ENCODE measurements at regions not wholly inside any gene's neighbourhood (a gene's known extent, or its start where the extent isn't known, plus 50 kb on each side); places are given as distances from the start of the nearest gene placed in this dataset.
"Not testable (repeated sequence)": the region's sequence is repeated elsewhere in the genome, so short reads cannot be mapped to it uniquely, and the experiment has no call there.

DNA sequence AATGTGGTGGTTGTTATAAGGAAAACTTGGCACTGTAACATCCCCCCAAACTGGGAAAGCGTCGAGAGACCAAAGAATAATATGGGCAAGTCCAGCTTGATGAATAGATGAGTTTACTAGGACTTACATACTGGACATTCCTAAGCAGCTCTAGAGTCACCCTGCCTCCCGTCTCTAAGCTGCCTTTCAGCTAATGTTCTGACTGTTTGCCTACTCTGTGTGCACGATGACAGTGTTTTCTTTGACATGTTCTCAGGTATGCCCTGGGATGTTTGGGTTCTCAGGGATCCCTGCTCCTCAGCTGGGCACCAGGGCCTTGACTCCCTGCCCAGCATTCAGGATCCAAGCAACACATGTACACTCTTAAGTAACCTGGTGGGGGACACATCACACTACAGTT is 87.5 kb downstream of the MRPL57 start:
- H2AFZ ChIP-seq (ENCODE audit: low read length); H3K4me2 ChIP-seq (ENCODE audit: low read depth, low read length); H3K9me3 ChIP-seq (ENCODE audit: low read length); H4K20me1 ChIP-seq (ENCODE audit: insufficient read depth, low read length); DNase-seq (ENCODE audit: low spot score); H3K4me1 ChIP-seq (ENCODE audit: insufficient read depth, low read length); CTCF ChIA-PET (ENCODE audit: low intra/inter-chr PET ratio, low total read pairs); in situ Hi-C loops (cut with HindIII; ENCODE audit: extremely low pct_ligation_motif_present, low pct_unique_long_range_greater_than_20kb); BruUV-seq (replicated peaks); FAIRE-seq; H3K4me3 ChIP-seq (replicated peaks in 1 of 3; ENCODE audit: insufficient read depth in 1 of 3, low read depth in 2 of 3, low read length in 3 of 3); H3K36me3 ChIP-seq (replicated peaks in 1 of 2; ENCODE audit: control insufficient read depth in 1 of 2, insufficient read depth in 2 of 2, low read length in 2 of 2); H3K27me3 ChIP-seq (ENCODE audit: control insufficient read depth in 1 of 2, insufficient read depth in 2 of 2, low read length in 2 of 2); H3K27ac ChIP-seq (ENCODE audit: extremely low read length, insufficient read depth, low read length); H3K79me2 ChIP-seq (ENCODE audit: insufficient read depth, low read length); H3K9ac ChIP-seq (ENCODE audit: insufficient read depth, low read depth, low read length); POLR2A ChIA-PET; intact Hi-C loops (cut with micrococcal nuclease; ENCODE audit: unreplicated experiment): not testable (repeated sequence)
- WGBS (ENCODE audit: low lambda C conversion rate) = 2% methylated on average over 3 of the region's 4 CpGs
- peak; percentile 36; the same call in 1 of the 3 replicates for ATAC-seq

DNA sequence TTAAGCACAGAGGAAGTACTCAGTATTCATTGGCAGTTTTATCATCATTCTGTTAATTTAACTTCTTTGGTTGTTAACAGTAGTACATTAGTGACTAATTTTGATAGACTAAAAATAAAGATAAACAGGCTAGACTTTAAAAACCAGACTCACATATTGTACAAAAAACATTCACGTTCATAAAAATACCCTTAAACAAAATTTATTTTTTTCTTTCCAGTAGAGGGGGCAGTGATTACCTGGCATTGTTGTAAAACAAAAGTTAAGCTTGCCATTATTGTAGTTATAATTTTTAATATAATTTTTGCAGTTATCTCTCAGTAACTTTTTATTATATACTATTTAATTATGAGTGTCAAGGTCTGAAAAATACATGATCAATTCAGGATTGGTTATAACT is 92.0 kb downstream of the MRPL57 start:
- H3K4me1 ChIP-seq (ENCODE audit: insufficient read depth, low read length); intact Hi-C loops (cut with micrococcal nuclease; ENCODE audit: unreplicated experiment); H3K4me2 ChIP-seq (ENCODE audit: low read depth, low read length); ATAC-seq; H3K36me3 ChIP-seq (replicated peaks in 1 of 2; ENCODE audit: control insufficient read depth in 1 of 2, insufficient read depth in 2 of 2, low read length in 2 of 2); DNase-seq (ENCODE audit: low spot score); BruUV-seq (replicated peaks); H3K27me3 ChIP-seq (ENCODE audit: control insufficient read depth in 1 of 2, insufficient read depth in 2 of 2, low read length in 2 of 2); H3K79me2 ChIP-seq (ENCODE audit: insufficient read depth, low read length); in situ Hi-C loops (cut with HindIII; ENCODE audit: extremely low pct_ligation_motif_present, low pct_unique_long_range_greater_than_20kb); H3K27ac ChIP-seq (ENCODE audit: extremely low read length, insufficient read depth, low read length); H2AFZ ChIP-seq (ENCODE audit: low read length); H3K9me3 ChIP-seq (ENCODE audit: low read length); H3K4me3 ChIP-seq (replicated peaks in 1 of 3; ENCODE audit: insufficient read depth in 1 of 3, low read depth in 2 of 3, low read length in 3 of 3); POLR2A ChIA-PET; CTCF ChIA-PET (ENCODE audit: low intra/inter-chr PET ratio, low total read pairs); H3K9ac ChIP-seq (ENCODE audit: insufficient read depth, low read depth, low read length); H4K20me1 ChIP-seq (ENCODE audit: insufficient read depth, low read length): not testable (repeated sequence)
- FAIRE-seq = peak; percentile 65
- WGBS (ENCODE audit: low lambda C conversion rate) = 2% methylated on average over 1 of the region's 1 CpG

- H3K4me1 ChIP-seq (ENCODE audit: insufficient read depth, low read length); DNase-seq (ENCODE audit: low spot score); H3K9me3 ChIP-seq (ENCODE audit: low read length); H3K4me3 ChIP-seq (replicated peaks in 1 of 3; ENCODE audit: insufficient read depth in 1 of 3, low read depth in 2 of 3, low read length in 3 of 3); H3K36me3 ChIP-seq (replicated peaks in 1 of 2; ENCODE audit: control insufficient read depth in 1 of 2, insufficient read depth in 2 of 2, low read length in 2 of 2); CTCF ChIA-PET (ENCODE audit: low intra/inter-chr PET ratio, low total read pairs); in situ Hi-C loops (cut with HindIII; ENCODE audit: extremely low pct_ligation_motif_present, low pct_unique_long_range_greater_than_20kb); H3K27me3 ChIP-seq (ENCODE audit: control insufficient read depth in 1 of 2, insufficient read depth in 2 of 2, low read length in 2 of 2); H3K9ac ChIP-seq (ENCODE audit: insufficient read depth, low read depth, low read length); intact Hi-C loops (cut with micrococcal nuclease; ENCODE audit: unreplicated experiment); BruUV-seq (replicated peaks); H3K4me2 ChIP-seq (ENCODE audit: low read depth, low read length); POLR2A ChIA-PET; ATAC-seq; H3K27ac ChIP-seq (ENCODE audit: extremely low read length, insufficient read depth, low read length); H3K79me2 ChIP-seq (ENCODE audit: insufficient read depth, low read length); FAIRE-seq; H2AFZ ChIP-seq (ENCODE audit: low read length); H4K20me1 ChIP-seq (ENCODE audit: insufficient read depth, low read length): not testable (repeated sequence)
- WGBS (ENCODE audit: low lambda C conversion rate) = 78% methylated on average over 6 of the region's 6 CpGs
Measured at GRCh38 chr13:21272439-21272838, 96.0 kb downstream of the MRPL57 start.

DNA sequence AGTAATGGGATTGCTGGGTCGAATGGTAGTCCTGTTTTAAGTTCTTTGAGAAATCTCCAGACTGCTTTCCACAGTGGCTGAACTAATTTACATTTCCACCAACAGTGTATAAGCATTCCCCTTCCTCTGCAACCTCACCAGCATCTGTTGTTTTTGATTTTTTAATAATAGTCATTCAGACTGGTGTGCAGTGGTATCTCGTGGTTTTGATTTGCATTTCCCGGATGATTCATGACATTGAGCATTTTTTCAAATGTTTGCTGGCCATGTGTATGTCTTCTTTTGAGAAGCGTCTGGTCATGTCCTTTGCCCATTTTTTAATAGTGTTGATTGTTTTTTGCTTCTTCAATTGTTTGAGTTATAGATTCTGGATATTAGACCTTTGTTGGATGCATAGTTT is 98.0 kb downstream of the MRPL57 start:
- in situ Hi-C loops (cut with HindIII; ENCODE audit: extremely low pct_ligation_motif_present, low pct_unique_long_range_greater_than_20kb); BruUV-seq (replicated peaks); H3K9me3 ChIP-seq (ENCODE audit: low read length); H3K79me2 ChIP-seq (ENCODE audit: insufficient read depth, low read length); intact Hi-C loops (cut with micrococcal nuclease; ENCODE audit: unreplicated experiment); H3K9ac ChIP-seq (ENCODE audit: insufficient read depth, low read depth, low read length); H2AFZ ChIP-seq (ENCODE audit: low read length); H3K36me3 ChIP-seq (replicated peaks in 1 of 2; ENCODE audit: control insufficient read depth in 1 of 2, insufficient read depth in 2 of 2, low read length in 2 of 2); H3K4me2 ChIP-seq (ENCODE audit: low read depth, low read length); POLR2A ChIA-PET; FAIRE-seq; DNase-seq (ENCODE audit: low spot score); H3K27me3 ChIP-seq (ENCODE audit: control insufficient read depth in 1 of 2, insufficient read depth in 2 of 2, low read length in 2 of 2); H3K4me1 ChIP-seq (ENCODE audit: insufficient read depth, low read length); H3K27ac ChIP-seq (ENCODE audit: extremely low read length, insufficient read depth, low read length); CTCF ChIA-PET (ENCODE audit: low intra/inter-chr PET ratio, low total read pairs); H3K4me3 ChIP-seq (replicated peaks in 1 of 3; ENCODE audit: insufficient read depth in 1 of 3, low read depth in 2 of 3, low read length in 3 of 3); ATAC-seq; H4K20me1 ChIP-seq (ENCODE audit: insufficient read depth, low read length): not testable (repeated sequence)
- 3% methylated on average over 4 of the region's 4 CpGs for WGBS (ENCODE audit: low lambda C conversion rate)
